ENCODE measurements at regions not wholly inside any gene's neighbourhood (a gene's known extent, or its start where the extent isn't known, plus 50 kb on each side); places are given as distances from the start of the nearest gene placed in this dataset.

- DNase-seq (ENCODE audit: low spot score): no peak
- peaks cover 4% of the 10 kb centered on the region for H3K9me3 Mint-ChIP-seq
- H3K36me3 Mint-ChIP-seq: no peaks in the 10 kb centered on the region
- no peak overlapping the region for H3K27ac Mint-ChIP-seq
- peaks cover 0 to 5% of the 10 kb centered on the region in 2 donors for H3K27me3 Mint-ChIP-seq
- ATAC-seq: no peak
- peaks cover 0 to 4% of the 10 kb centered on the region in 2 donors for H3K4me1 Mint-ChIP-seq (ENCODE audit: low read depth in 2 of 2)
- H3K4me3 Mint-ChIP-seq: no peak overlapping the region
These were observed 352.4 kb downstream of the KIF16B start for GRCh38 chr20:16220826-16221225.

GRCh38 chr20:16219182-16219581 lies 354.1 kb downstream of the KIF16B start:
- H3K4me1 Mint-ChIP-seq (ENCODE audit: low read depth in 2 of 2): peaks cover 0 to 4% of the 10 kb centered on the region in 2 donors
- peaks cover 4% of the 10 kb centered on the region for H3K9me3 Mint-ChIP-seq
- H3K4me3 Mint-ChIP-seq: no peak overlapping the region
- peaks cover 0 to 8% of the 10 kb centered on the region in 2 donors for H3K27me3 Mint-ChIP-seq
- H3K36me3 Mint-ChIP-seq: no peaks in the 10 kb centered on the region
- no peak for ATAC-seq
- no peak overlapping the region for H3K27ac Mint-ChIP-seq
- no peak for DNase-seq (ENCODE audit: low spot score)

- Mint-ChIP-seq H3K4me3 (no peak overlapping the region), H3K36me3 (no peaks in the 10 kb centered on the region), H3K4me1 (ENCODE audit: low read depth in 2 of 2) (no peaks in the 10 kb centered on the region), H3K27me3 (peaks cover 0 to 8% of the 10 kb centered on the region in 2 donors), H3K9me3 (peaks cover 4% of the 10 kb centered on the region), H3K27ac (no peak overlapping the region)
- no peak for DNase-seq (ENCODE audit: low spot score)
- no peak for ATAC-seq
These were observed 356.4 kb downstream of the KIF16B start for GRCh38 chr20:16216914-16217230.

GRCh38 chr20:16216227-16216913 lies 356.9 kb downstream of the KIF16B start:
- Mint-ChIP-seq H3K36me3 (no peaks in the 10 kb centered on the region), H3K27ac (no peak overlapping the region), H3K9me3 (peaks cover 4% of the 10 kb centered on the region), H3K4me1 (ENCODE audit: low read depth in 2 of 2) (no peaks in the 10 kb centered on the region), H3K27me3 (peaks cover 0 to 11% of the 10 kb centered on the region in 2 donors), H3K4me3 (no peak overlapping the region)
- DNase-seq (ENCODE audit: low spot score) (no peak), ATAC-seq (no peak)

- DNase-seq (ENCODE audit: low spot score) (no peak), ATAC-seq (no peak)
- no peaks in the 10 kb centered on the region for H3K4me1 Mint-ChIP-seq (ENCODE audit: low read depth in 2 of 2)
- H3K9me3 Mint-ChIP-seq: no peaks in the 10 kb centered on the region
- no peak overlapping the region for H3K27ac Mint-ChIP-seq
- H3K4me3 Mint-ChIP-seq: no peak overlapping the region
- H3K27me3 Mint-ChIP-seq: peaks cover 0 to 7% of the 10 kb centered on the region in 2 donors
- H3K36me3 Mint-ChIP-seq: no peaks in the 10 kb centered on the region
These were observed 358.2 kb downstream of the KIF16B start for GRCh38 chr20:16215041-16215440.

- H3K9me3 Mint-ChIP-seq: peaks cover 3% of the 10 kb centered on the region
- no peaks in the 10 kb centered on the region for H3K36me3 Mint-ChIP-seq
- no peak overlapping the region for H3K27ac Mint-ChIP-seq
- H3K4me1 Mint-ChIP-seq (ENCODE audit: low read depth in 2 of 2): no peaks in the 10 kb centered on the region
- H3K27me3 Mint-ChIP-seq: peaks cover 0 to 7% of the 10 kb centered on the region in 2 donors
- no peak overlapping the region for H3K4me3 Mint-ChIP-seq
- no peak for DNase-seq (ENCODE audit: low spot score)
- no peak for ATAC-seq
These were observed 360.5 kb downstream of the KIF16B start for GRCh38 chr20:16212790-16213189.

GRCh38 chr20:16209951-16210361 lies 363.3 kb downstream of the KIF16B start:
- H3K36me3 Mint-ChIP-seq: no peaks in the 10 kb centered on the region
- H3K27me3 Mint-ChIP-seq: peaks cover 0 to 3% of the 10 kb centered on the region in 2 donors
- H3K9me3 Mint-ChIP-seq: peaks cover 3% of the 10 kb centered on the region
- ATAC-seq (no peak), DNase-seq (ENCODE audit: low spot score) (no peak)
- H3K27ac Mint-ChIP-seq: no peak overlapping the region
- no peaks in the 10 kb centered on the region for H3K4me1 Mint-ChIP-seq (ENCODE audit: low read depth in 2 of 2)
- no peak overlapping the region for H3K4me3 Mint-ChIP-seq

- no peaks in the 10 kb centered on the region for H3K4me1 Mint-ChIP-seq (ENCODE audit: low read depth in 2 of 2)
- no peak for ATAC-seq
These were observed 363.9 kb downstream of the KIF16B start for GRCh38 chr20:16209357-16209756.

GRCh38 chr20:16208443-16208842 lies 364.8 kb downstream of the KIF16B start:
- no peak for ATAC-seq
- no peak overlapping the region for H3K4me3 Mint-ChIP-seq
- no peak overlapping the region for H3K27ac Mint-ChIP-seq
- no peak for DNase-seq (ENCODE audit: low spot score)
- no peaks in the 10 kb centered on the region for H3K4me1 Mint-ChIP-seq (ENCODE audit: low read depth in 2 of 2)
- peaks cover 3% of the 10 kb centered on the region for H3K9me3 Mint-ChIP-seq
- H3K27me3 Mint-ChIP-seq: peaks cover 0 to 3% of the 10 kb centered on the region in 2 donors
- H3K36me3 Mint-ChIP-seq: no peaks in the 10 kb centered on the region

More at GRCh38 chr20:16209357-16209756, 363.9 kb downstream of the KIF16B start:
- H3K36me3 Mint-ChIP-seq: no peaks in the 10 kb centered on the region
- H3K4me3 Mint-ChIP-seq: no peak overlapping the region
- DNase-seq (ENCODE audit: low spot score): no peak
- H3K27me3 Mint-ChIP-seq: peaks cover 0 to 3% of the 10 kb centered on the region in 2 donors
- peaks cover 3% of the 10 kb centered on the region for H3K9me3 Mint-ChIP-seq
- no peak overlapping the region for H3K27ac Mint-ChIP-seq

GRCh38 chr20:16206817-16207216 lies 366.4 kb downstream of the KIF16B start:
- Mint-ChIP-seq H3K36me3 (no peaks in the 10 kb centered on the region), H3K27ac (no peak overlapping the region), H3K4me1 (ENCODE audit: low read depth in 2 of 2) (no peaks in the 10 kb centered on the region), H3K4me3 (no peak overlapping the region), H3K9me3 (peaks cover 3% of the 10 kb centered on the region), H3K27me3 (peaks cover 0 to 3% of the 10 kb centered on the region in 2 donors)
- no peak for DNase-seq (ENCODE audit: low spot score)
- no peak for ATAC-seq

- no peak overlapping the region for H3K4me3 Mint-ChIP-seq
- ATAC-seq (no peak), DNase-seq (ENCODE audit: low spot score) (no peak)
- H3K36me3 Mint-ChIP-seq: no peaks in the 10 kb centered on the region
- H3K9me3 Mint-ChIP-seq: peaks cover 8% of the 10 kb centered on the region
- no peaks in the 10 kb centered on the region for H3K27me3 Mint-ChIP-seq
- no peaks in the 10 kb centered on the region for H3K4me1 Mint-ChIP-seq (ENCODE audit: low read depth in 2 of 2)
- no peak overlapping the region for H3K27ac Mint-ChIP-seq
These were observed 367.7 kb downstream of the KIF16B start for GRCh38 chr20:16205507-16205906.

GRCh38 chr20:16203096-16203495 lies 370.2 kb downstream of the KIF16B start:
- Mint-ChIP-seq H3K27me3 (no peaks in the 10 kb centered on the region), H3K4me1 (ENCODE audit: low read depth in 2 of 2) (no peaks in the 10 kb centered on the region), H3K36me3 (no peaks in the 10 kb centered on the region), H3K9me3 (peaks cover 4% of the 10 kb centered on the region), H3K4me3 (no peak overlapping the region), H3K27ac (no peak overlapping the region)
- ATAC-seq (no peak), DNase-seq (ENCODE audit: low spot score) (no peak)

GRCh38 chr20:16201191-16201590 lies 372.1 kb downstream of the KIF16B start:
- H3K4me1 Mint-ChIP-seq (ENCODE audit: low read depth in 2 of 2): no peaks in the 10 kb centered on the region
- H3K27ac Mint-ChIP-seq: no peak overlapping the region
- H3K9me3 Mint-ChIP-seq: peaks cover 4% of the 10 kb centered on the region
- ATAC-seq (no peak), DNase-seq (ENCODE audit: low spot score) (no peak)
- no peak overlapping the region for H3K4me3 Mint-ChIP-seq
- no peaks in the 10 kb centered on the region for H3K27me3 Mint-ChIP-seq
- no peaks in the 10 kb centered on the region for H3K36me3 Mint-ChIP-seq

- no peaks in the 10 kb centered on the region for H3K36me3 Mint-ChIP-seq
- peaks cover 0 to 2% of the 10 kb centered on the region in 2 donors for H3K4me1 Mint-ChIP-seq (ENCODE audit: low read depth in 2 of 2)
- peaks cover 0 to 2% of the 10 kb centered on the region in 2 donors for H3K27me3 Mint-ChIP-seq
- no peak overlapping the region for H3K4me3 Mint-ChIP-seq
- H3K9me3 Mint-ChIP-seq: peaks cover 4% of the 10 kb centered on the region
- ATAC-seq (no peak), DNase-seq (ENCODE audit: low spot score) (no peak)
- H3K27ac Mint-ChIP-seq: no peak overlapping the region
These were observed 375.6 kb downstream of the KIF16B start for GRCh38 chr20:16197696-16198095.

- Mint-ChIP-seq H3K9me3 (no peaks in the 10 kb centered on the region), H3K4me1 (ENCODE audit: low read depth in 2 of 2) (peaks cover 0 to 2% of the 10 kb centered on the region in 2 donors), H3K27ac (no peak overlapping the region), H3K4me3 (no peak overlapping the region), H3K27me3 (peaks cover 0 to 2% of the 10 kb centered on the region in 2 donors), H3K36me3 (no peaks in the 10 kb centered on the region)
- ATAC-seq: no peak
- DNase-seq (ENCODE audit: low spot score): no peak
These were observed 377.6 kb downstream of the KIF16B start for GRCh38 chr20:16195671-16196070.
